GM19397 (cell line): ENCODE measurements at regions not wholly inside any gene's neighbourhood (a gene's known extent, or its start where the extent isn't known, plus 50 kb on each side); places are given as distances from the start of the nearest gene placed in this dataset.

Source experiments
- ATAC-seq: cut with Tn5 transposase; IDR thresholded peaks from one replicate; pipeline ENCODE4 v1.9.1; 2021; ENCODE audit warnings: mild to moderate bottlenecking, moderate library complexity; ENCODE audit not compliant: unreplicated experiment

DNA sequence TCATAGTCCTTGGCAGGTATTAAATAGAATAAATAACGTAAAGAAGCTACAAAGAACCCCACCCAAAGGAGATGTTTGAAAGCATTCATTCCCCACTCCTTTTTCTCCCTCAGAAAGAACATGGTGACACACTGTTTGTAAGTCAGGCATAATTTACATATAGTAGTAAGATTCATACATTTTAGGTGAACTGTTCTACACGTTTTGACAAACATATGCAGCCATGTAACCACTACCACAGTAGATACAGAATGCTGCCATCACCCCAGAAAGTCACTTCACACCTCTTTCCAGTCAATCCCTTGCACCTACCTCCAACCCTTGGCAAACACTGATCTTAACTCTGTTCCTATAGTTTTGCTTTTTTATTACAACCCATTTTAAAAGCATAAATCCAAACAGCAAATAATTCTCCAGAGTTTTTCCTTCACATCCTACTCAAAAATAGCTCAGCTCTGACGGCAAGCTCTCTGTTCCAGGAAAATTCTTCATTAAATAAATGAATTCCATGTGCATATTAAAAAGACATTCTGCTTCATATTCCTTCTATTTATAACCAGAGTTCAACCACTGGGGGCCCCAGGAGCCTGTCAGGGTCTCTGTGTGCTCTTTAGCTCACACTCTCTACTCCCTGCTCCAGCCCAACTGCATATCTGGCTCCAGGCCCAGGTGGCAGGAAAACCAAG, 258.8 kb downstream of the PLPP3 start:
- ATAC-seq: no peak

DNA sequence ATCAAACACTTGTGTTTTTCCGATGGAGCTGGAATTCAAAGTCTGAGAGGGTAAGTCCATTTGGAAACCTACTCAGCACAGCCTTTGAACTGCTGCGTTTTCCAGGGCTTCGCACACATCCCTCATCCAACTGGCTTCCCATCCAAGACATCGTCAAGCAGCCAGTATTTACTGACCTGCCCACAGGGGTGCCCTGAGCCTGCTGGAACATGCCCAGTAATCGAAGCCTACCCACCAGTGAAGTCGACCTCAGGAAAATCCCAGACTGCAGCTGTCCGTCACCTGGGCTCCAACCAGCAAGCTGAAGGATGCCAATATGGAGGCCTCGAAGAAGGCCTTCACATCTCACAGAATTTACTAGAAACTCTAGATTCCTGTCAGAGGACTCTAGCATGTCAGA, 261.6 kb downstream of the PLPP3 start:
- ATAC-seq: no peak

DNA sequence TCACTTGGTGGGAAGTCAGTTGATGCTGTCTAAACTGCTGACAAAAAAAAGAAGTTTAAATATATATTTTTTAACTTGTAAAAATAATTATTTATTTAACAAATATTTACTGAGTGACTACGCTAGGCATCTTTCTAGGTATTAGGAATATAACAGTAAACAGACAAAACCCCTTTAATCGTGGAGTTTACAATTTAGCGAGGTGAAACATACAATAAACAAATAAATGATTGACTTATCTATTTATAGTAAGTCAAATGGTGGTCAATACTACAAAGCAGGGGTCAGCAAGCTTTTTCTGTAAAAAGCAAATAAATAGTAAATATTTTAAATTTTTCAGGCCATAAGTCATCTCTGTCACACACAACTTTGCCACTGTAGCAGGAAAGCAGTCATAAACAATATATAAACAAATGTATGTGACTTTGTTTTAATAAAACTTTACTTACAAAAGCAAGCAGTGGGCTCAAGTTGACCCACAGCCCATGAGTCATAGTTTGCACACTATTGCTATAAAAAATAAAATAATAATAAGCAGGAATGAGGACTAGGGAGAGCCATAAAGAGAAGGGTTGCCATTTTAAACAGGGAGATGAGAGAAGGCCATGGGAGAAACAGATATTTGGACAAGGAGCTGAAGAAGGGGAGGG, 263.9 kb downstream of the PLPP3 start:
- no peak for ATAC-seq

DNA sequence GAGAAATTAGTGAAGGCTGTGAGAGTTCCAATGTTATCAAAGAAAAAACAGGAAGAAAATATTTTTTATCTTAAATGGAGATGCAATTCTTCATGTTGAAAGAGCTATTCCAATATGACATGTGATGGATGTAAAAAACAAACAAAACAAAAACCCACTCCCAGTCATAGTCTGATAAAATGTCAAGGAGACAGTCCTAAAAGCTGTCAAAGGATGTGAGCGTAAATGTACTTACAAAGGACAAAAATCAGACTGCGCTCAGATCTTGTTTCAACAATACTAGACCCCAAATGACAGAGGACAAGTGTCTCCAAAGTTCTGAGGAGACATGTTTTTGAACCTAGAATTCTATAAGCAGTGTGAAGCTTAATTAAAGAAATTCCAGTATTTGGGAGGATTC, 265.8 kb downstream of the PLPP3 start:
- ATAC-seq: no peak

DNA sequence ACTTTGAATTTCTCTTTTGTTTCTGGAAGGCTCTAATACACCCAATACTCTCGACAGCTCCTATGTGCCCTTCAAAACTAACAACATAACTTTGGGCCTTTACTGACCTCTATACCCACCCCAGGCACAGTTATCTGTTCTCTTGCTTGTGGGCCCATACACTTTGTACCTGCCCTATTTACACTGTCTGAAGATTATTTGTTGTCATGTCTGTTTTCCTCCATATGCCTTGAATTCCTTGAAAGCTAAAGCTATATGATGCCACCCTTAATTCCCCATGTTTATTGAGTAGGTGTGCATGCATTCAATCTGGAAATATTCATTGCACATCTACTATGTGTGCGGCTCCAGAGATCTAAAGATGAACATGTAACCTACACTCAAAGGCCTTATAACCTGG, 267.6 kb downstream of the PLPP3 start:
- no peak for ATAC-seq

DNA sequence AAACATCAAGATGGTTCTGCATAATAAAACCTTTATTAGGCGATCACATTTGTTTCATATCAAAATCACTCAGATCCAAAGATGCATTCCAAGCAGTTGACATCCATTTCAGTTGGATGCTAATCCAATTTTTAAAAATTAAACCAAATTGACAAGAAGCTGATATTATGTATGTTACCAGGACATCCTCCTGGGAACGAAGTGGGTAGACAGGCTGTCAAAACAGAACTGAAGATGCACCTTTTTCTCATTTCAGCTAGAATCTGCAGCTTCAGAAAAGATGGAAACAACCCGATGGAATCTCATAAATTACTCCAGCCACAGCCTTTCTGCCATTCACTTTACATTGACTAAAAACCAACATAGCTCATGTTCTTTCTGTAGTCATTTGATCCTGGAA, 268.4 kb downstream of the PLPP3 start:
- ATAC-seq: no peak

DNA sequence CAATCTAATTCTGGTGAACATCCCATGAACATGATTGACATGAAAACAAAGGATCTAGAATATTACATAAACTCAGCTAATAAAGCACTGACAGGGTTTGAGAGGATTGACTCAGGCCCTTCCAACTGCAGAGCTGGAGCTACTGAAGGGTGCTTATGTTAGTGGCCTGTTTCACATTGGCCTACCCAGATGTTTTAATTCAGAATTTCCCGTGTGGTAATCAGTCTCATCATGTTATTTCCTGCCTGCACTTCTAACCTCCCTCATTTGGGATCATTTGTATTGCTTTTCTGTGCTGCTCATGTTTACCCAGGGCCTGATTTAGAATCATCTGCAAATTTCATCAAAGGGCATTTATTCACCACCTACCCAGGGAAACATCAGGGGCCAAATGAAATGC, 270.3 kb downstream of the PLPP3 start:
- no peak for ATAC-seq

DNA sequence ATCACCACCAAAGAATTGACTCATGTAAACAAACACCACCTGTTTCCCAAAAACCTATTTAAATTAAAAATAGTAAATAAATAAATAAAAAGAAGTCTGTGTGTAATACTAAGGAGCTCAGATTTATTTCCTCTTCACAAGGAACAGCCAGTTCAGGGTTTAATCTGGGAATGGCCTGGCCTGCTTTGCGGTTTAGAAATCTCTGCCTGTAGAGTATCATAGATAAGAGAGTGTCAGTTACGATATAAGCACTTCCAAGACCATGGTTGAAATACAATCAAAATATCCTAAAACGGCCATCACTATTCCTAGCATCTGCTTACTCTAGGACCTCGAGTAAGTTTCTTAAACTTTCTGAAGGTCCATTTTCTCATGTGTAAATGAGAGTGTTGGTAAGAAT, 274.4 kb downstream of the PLPP3 start:
- ATAC-seq: no peak

DNA sequence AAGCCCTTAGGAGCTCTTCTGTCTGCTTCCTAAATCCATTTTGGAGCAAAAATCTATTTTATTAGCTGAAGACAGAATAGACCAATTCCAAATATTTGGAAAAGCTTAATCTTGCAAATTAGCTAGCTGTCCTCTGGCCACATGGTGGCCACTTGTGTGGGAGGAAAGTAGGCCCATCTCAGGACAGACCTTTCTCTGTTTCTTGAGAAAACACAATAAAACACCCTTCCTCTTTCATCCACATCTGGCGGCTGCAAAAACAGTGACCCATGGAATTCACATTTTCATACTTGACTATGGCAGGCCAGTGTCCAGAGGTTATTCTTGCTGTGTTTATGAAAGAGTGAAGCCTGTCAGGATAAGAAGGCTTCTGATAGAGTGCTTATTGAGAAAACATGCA, 275.6 kb downstream of the PLPP3 start:
- ATAC-seq: no peak

DNA sequence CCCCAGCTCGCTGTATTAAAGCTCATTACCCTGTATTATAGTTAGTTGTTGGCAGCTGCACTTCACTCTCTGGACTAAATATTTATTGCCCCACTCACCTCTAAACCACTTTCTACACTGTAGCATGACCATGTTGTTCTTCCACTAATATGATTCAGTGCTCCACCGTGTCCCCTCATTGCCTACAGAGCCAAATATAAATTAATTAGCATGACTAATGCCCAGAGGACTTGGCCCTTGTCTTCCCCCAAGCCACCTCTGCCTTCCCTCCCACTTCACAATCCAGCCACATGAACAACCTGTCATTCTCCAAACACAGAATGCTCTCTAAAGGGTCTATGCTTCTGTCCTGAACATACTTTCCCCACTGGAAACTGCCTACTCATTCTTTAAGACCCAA, 276.5 kb downstream of the PLPP3 start:
- no peak for ATAC-seq

DNA sequence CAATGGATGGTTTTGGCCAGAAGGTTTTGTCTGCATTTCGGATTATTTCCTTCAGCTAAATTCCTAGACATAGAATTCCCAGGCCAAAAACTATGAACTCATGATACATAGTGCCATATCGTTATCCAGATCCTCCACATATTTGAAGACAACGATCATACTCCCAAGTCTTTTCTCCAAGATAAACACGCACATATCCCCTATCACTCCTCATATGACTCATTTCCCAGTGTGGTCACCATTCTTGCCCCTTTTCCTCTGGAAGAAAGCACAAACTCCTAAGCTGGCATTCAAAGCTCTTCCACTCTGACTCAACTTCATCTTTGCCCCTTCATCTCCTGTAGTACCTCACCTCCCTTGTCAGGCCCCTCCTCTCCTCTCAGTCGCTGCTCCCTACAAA, 277.6 kb downstream of the PLPP3 start:
- no peak for ATAC-seq

DNA sequence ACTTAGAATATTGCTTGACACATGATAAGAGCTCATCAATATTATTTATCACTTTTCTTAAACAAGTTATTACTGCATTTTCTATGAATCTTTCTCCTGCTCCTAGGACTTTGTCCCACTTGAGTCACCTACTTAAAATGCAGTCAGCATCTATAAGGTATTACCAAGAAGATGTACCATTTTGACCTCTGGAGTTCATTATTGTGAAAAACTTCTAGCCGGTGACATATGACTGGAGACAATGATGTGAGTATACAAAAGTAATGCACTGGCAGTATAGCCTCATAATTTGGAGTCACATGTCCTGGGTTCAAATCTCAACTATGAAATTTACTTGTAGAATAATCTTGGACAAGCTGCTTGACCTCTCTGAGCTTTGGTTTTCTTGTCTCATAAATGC, 278.5 kb downstream of the PLPP3 start:
- ATAC-seq: no peak

DNA sequence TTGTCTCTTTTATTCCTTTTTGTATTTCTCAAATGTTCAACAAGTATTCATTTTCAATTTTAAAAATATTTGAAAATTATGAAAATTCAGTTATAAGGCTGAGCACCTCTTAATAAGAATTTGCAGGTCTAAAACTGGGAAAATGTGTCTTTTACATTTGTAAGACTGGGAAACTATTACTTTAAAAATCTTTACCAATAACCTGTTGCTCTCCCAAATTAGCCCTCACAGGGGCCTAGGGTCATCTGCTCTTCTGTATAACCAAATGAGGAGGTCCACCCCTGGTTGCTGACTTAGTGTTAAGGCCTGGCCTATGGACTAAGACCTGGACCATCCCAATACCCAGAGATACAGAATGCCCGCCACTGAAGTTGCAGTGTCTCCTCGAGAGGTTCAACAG, 280.5 kb downstream of the PLPP3 start:
- ATAC-seq: no peak

DNA sequence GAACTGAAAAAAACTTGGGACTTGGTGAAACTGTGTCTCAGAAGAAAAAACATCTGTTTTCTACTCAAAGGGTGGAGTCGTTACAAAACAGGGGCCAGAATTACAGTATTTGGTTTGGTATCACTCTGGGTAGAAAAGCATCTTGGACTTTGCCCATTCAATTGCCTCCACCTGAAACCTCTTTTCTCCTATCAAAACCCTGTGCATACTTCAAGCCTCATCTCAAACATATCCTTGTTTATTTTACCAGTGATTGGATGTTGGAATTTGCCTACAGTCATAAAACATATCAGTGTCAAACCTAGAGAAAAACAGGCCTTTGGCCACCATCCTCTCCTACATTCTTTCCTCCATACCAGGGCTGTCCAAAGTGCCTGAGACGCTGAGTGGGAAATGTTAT, 281.5 kb downstream of the PLPP3 start:
- ATAC-seq: no peak

DNA sequence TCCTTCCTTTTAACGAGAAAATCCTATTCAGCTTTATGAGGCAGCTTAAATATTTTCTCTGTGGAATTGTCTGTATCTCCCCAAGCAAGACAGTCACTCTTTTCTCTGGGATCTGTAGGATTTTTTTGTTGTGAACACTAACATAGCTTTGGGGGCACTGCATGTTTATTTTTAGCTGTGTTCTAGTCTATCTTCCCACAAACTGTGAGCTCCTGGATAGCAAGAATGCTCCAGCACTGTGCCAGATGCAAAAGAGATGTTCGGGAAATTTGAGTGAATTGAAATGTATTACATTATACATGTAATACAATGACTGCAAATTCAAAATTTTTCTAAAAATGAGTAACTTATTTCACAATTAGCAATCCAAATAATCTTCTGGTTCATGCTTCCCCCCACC, 282.2 kb downstream of the PLPP3 start:
- ATAC-seq: no peak

DNA sequence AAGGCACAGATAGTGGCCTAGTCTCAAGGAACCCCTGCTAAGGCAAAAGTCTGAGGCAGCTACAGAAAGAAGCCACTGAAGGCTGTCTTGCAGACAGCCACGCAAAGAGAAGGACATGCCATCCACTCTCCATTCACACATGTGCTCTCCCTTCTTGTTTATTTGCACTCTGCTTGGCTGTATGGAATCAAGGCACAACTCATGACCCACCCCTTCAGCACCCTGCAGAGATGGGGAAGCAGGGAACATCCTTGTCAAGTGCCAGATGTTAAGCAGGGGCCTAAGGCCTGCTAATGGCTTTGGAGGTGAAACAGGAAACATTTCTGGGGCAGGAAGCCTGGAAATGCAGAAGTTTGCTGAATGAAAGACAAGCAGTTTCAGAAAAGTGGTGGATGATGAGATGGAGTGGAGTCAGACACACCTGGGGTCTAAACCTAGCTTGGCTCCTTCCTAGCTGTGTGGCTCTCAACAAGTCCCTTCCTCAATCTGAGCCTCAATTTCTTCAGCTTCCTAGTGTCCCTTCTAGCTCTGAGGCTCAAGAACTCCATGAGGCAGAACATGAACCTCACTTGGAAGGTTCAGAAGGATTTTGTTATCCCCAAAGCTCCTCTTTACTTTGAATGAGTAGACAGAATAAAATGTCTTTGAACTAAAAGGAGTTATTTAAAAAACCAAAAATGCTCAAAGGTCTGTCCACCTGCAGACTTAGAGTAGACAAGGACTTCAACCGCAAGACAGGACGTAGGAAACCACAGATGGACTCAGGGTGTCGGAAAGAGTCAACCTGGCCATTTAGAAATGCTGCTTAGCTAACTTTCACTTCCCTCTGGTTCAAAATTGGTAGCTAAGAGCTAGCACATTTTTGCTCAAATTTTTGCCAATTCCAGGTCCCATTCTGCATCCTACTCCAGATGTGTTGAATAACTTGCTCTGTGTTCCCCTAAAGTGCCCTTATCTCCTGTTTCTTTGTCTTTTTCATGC, 283.1 kb downstream of the PLPP3 start:
- no peak for ATAC-seq

DNA sequence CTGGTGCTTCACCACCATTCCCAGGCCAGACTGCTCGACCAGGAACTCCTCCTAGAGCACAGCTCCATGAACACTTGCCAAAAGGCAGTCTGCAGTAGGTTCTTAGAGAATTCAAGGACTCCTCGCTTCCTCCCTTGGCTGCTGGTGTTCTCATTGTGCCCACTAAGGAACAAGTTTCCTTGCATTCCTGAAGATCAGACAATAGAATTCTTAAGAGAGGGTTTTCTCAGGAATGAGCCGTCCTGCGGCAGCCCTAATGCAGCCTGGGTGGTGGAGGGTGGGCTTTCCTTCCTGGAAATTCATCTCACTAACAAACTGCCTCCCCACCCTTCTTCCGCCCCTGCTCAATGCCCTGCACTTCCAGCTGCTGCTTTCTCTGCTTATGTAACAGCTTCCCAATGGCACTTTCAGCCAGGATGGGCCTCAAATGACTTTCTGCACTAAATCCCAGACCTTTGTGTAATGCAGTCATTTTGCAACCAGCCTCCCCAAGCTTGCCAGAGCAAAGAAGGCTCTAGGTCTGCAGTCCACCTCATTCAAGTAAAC, 287.9 kb downstream of the PLPP3 start:
- no peak for ATAC-seq

DNA sequence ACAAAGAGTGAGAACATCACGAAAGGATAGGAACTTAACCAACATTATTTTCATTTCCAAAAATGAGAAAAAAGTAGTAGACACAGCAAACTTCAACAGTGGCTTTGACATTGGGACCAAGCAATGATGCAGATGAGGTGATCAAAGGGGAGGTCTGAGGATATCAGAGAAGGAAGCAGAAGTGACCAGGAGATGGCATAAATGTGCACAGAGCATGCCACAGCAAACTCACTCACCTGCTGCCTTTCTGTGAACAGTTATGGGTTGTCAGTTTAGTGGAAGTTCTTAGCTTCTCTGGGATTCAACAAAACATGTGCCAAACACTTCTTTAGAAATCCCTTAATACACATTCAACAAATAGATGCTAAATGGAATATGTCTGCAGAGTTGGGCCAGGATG, 290.1 kb downstream of the PLPP3 start:
- no peak for ATAC-seq

DNA sequence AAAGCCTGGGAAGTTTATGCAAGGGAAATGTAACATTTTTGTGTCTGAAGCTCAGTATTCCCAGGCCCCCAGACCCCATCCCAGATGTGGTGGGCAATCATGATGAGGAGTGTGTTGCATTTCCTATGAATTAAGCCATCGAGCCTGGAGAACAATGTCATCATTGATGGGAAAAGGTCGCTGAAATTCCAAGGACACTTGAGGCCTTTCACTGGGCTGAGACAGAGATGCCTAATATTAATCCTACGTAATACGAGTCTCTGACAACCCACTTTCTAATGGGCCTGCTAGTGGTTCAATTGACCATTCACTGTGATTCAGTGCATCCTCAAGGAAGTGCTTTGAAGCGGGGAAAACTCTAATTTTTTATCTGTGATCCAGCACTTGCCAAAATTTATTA, 291.6 kb downstream of the PLPP3 start:
- ATAC-seq: no peak

DNA sequence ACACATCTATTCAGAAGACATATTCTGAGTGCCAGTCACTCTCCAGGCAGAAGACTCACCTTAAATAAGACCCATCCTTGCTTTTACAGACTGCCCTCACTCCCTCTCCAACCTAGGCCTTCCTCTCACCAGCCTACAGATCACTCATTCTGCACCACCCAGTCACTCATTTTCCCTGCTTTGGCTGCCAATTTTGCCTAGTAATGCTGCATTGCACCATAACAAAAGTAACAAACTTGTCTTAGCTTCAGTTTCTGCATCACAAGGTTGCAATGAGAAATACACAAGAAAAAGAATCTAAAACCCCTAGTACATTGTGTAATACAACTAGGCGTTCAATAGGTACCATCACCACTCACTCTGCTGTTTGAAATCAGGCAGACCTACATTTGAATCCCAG, 292.4 kb downstream of the PLPP3 start:
- ATAC-seq: no peak

DNA sequence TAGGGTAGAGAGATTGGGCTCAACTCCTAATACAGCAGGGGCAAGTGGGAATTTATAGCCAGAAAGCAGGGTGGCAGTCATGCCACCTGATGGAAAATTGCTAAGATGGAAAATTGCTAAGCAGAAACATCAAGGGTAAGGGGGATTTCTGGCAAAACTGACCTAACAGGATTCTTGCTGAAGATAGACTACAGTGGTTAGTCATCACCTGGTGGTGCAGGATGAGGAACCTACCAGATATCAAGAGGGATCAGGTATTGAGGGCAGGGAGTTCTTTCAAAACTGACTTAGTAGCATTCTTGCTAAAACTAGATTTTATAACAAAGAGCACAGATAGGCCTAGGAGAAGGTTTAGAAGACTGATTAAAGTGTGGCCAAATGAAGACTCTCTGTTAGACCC, 292.9 kb downstream of the PLPP3 start:
- no peak for ATAC-seq
